Stimulated activated CD4-positive, alpha-beta T cell treated with anti-CD3 and anti-CD28 coated beads, Interleukin-12 subunit alpha, Interleukin-12 subunit beta, amount 100 ng/mL, for 48 hours (primary cell): ENCODE measurements at regions not wholly inside any gene's neighbourhood (a gene's known extent, or its start where the extent isn't known, plus 50 kb on each side); places are given as distances from the start of the nearest gene placed in this dataset.

ENCODE experiments used
- DNase-seq, 3 donors: peaks; one replicate each; pipeline ENCODE4 v3.0.0-alpha.2; 2020; ENCODE audit warnings: low read depth in 2 of 3, low spot score in 1 of 3

- no peak for DNase-seq
Measured at GRCh38 chr6:108778421-108779186, 69.6 kb upstream of the ARMC2 start.

- no peak for DNase-seq
Measured at GRCh38 chr6:108779536-108780275, 68.5 kb upstream of the ARMC2 start.

- no peak for DNase-seq
Measured at GRCh38 chr6:108780784-108781183, 67.4 kb upstream of the ARMC2 start.

DNA sequence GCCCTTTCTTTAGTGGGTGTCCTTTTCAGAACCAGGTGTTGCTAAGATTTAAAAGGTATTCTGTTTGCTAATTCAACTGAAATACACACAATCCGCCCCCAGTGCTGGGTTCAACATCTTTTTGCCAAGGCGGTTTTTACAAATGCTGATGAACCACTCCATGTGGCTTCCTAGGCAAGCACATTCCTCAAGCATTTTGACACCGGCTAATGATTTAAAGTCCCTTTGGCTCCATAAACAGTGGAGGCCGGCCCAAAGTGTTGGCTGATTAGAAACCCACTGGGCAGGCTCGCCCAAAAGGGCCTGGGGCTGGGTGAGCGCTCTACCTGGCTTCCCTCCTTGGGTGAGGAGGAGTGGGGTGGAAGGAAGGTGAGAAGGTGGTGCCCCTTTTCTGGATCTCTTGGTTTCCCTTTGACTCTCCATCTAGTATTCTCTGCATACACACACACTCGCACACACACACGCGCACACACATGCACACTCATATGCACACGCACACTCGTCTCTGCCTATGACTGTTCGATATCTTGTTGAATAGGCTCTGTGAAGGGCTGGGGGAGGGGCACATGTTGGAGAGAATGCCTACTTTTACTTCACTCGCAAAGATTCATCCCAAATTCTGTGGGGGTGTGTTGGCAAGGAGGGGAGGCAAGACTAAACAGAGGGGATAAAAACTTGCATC is 66.7 kb upstream of the ARMC2 start:
- peak; percentile 3 to 17 (median 11) for DNase-seq

DNA sequence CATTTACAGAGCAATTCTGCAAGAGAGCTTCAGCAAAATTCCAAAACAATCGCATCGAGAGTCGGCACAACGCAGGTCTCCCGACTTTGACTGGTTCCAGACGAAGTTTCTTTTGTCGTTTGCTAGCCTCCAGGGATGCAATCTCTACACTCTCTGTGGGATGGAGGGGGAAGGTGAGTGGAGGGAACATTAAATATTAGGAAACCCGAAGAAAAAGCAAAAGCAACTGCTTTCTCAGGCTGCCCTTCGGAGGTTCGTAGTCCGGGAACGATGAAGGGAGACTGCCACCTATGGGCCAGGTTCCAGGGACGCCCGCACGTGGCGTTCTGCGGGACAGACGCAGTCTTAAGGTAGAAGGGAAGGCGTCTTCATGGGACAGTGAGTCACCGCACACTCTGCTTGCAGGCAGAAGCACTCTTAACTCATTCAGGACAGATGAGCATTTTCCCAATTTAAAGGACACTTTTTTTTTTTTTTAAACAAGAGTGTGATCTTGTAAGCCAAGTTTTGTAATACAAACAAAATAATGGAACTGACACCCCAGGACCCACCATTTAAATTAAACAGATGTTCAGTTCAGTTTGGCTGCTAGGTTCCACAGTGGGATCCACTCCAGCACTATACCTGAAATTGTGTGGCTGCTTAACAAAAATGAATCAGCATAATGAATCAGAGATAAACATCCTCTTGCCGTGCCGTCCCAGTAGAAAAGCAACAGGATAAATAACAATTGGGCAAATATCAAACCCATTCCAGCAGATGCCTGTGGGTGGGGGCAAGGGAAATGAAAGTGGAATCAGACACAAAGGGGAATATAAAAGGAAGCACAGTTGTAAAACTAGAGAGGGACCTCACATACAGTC is 65.8 kb upstream of the ARMC2 start:
- DNase-seq: peak; percentile 71 to 72 (median 72)

GRCh38 chr6:108785653-108786052 is 62.6 kb upstream of the ARMC2 start:
- no peak for DNase-seq

DNA sequence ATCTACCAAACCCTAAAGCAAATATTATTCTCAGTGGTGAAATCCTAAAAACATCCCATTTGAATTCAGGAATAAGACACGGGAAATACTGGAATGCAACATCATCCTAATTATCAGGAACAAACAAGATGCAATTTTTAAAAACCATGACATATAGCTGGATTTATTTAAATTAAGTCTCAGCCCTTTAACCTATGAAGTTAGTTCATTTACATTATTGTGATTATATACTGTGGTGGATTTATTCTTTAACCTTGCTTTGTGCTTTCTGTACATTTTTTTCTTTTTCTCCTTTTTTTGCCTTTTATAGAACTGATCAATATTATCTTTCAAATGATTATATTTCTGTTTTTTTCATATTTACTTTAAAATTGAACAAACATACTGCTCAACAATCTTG is 59.8 kb upstream of the ARMC2 start:
- no peak for DNase-seq

- no peak for DNase-seq
Measured at GRCh38 chr6:108789475-108789874, 58.7 kb upstream of the ARMC2 start.

DNA sequence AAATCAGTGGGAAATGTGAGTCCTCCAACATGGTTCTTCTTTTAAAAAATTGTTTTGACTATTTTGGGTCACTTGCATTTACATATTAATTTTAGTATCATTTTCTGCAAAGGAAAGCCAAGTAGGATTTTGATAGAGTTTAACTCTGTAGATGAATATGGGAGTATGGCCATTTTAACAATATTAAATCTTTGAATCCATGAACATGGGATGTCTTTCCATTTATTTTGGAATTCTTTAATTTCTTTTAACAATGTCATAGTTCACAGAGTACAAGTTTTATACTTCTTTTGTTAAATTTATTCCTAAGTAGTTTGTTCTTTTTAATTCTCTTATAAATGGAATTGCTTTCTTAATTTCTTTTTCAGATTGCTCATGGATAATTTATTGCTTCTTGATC is 56.5 kb upstream of the ARMC2 start:
- no peak for DNase-seq

DNA sequence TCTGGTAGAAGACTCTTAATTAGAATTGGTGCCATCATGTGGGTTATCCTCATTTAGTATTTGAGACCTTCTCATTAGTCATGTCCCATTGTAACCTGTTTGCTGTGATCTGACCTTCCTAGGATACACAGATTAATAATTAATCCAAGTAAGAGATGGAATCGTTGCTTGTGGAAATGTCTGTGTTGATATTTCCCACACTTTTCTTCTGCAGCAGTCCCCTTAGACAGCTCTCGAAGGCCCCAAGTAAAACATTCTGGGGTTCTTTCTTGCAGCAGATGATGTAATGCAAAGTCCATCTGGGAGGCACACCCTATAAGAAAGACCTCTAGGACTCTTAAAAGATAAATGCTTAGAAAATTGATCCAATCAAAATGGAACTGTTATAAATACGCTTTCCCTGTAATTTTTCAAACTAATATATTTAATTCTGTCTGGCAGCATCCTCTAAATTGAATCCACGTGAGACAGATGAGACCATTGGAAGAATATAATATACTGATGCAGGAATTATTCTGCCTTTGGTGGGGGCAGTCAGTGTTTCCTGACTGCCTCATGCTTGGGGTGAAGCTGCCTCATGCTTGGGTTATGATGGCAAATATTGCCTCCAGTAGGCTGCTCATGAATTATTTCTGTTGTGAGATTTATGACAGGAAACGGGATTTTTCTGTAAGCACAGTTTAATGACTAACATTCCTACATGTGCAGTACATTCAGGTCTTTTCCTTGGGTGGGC is 54.5 kb upstream of the ARMC2 start:
- no peak for DNase-seq

DNA sequence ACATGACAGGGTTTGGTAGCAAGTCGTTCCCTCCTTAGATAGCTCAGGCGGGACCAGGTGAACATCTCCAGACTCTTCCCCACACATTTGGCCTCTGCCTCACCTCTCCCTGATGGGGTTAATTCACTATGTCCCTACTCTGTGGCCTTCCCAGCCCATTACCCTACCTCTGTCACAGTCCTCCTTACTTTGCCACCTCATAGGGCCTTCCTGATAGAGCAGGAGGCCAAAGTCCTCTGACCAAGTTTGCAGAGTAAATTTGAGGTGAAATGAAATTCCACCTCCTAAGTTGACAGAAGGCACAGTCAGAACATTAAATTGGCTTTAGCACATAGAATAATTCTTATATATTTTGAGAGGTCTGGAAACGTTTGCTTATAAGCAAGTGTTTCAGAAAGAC is 53.1 kb upstream of the ARMC2 start:
- no peak for DNase-seq

DNA sequence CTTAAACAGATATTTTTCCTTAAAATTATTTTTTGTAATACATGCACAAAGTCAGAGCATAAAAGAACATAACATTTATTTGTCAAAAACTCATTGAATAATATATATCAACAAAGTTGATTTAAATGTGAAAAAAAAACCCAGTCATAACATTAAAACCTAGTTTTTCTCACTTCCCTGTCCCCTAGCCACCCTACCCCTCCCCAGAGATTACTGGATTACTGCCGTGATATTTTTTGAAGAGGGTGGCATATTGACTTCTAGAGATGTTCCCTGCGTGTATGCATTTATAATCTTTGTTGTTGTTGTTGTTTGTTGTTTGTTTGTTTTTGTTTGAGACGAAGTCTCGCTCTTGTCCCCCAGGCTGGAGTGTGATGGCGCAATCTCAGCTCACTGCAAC is 52.4 kb upstream of the ARMC2 start:
- no peak for DNase-seq

- DNase-seq: no peak
Measured at GRCh38 chr6:108796875-108797274, 51.3 kb upstream of the ARMC2 start.

GRCh38 chr6:108797951-108798669 is 50.1 kb upstream of the ARMC2 start:
- DNase-seq: no peak
